Activated CD4-positive, alpha-beta T cell treated with anti-CD3 and anti-CD28 coated beads, Interleukin-2, amount 50 U/mL, for 24 hours (primary cell): ENCODE measurements at regions not wholly inside any gene's neighbourhood (a gene's known extent, or its start where the extent isn't known, plus 50 kb on each side); places are given as distances from the start of the nearest gene placed in this dataset.
"Not testable (repeated sequence)": the region's sequence is repeated elsewhere in the genome, so short reads cannot be mapped to it uniquely, and the experiment has no call there.

Source experiments
- DNase-seq, 2 donors: peaks; one replicate each; pipeline ENCODE4 v3.0.0-alpha.2; 2020; ENCODE audit warnings: low read depth in 1 of 2, low spot score in 1 of 2

DNA sequence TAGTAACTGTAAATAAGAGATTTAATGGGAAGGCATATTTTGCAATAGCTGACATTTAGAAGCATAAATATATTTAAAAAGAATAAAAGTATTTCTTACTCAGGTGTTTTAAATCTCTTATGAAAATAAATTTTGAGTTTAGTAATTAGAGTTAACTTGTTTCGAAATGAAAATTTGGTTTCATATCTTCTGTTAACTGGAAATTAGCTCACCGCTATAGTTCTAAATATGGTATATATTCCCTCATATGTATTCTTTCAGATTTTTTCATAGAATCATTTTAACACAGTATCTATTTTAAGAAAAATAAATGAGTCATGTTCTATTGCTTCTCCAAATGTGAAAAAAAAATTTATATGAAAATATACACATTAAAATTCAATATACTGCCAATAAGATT lies 434.1 kb downstream of the DTWD2 start:
- no peak for DNase-seq

- DNase-seq, result no peak
These were observed 434.7 kb downstream of the DTWD2 start for GRCh38 chr5:118553662-118554061.

DNA sequence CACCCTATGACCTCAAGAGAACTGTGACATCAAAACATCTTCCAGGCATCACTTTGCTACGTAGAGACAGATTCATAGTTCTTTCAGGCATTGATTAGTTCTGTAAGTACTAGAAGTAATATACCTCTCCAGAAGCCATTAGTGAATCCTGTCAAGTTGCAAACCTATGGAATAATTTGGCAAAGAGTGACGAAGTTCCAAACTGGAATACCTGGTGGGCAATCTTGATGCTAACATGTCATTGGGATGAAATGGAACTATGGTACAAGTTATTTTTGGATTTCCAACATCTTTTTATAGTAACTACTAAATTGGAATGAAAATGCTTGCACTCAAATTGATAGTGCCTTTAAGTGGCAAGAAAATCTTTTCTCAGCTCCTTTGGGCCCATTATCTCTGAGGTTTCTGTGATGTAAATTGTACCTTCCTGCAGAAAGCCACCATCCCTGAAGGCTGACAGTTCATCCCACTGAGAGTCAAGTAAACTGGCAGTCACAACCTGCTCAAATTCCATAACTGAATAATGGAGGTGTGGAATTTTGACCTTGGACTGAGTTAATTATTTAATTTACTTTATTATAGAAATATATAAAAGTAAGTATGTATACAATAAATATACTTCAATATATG lies 435.5 kb downstream of the DTWD2 start:
- no peak for DNase-seq

DNA sequence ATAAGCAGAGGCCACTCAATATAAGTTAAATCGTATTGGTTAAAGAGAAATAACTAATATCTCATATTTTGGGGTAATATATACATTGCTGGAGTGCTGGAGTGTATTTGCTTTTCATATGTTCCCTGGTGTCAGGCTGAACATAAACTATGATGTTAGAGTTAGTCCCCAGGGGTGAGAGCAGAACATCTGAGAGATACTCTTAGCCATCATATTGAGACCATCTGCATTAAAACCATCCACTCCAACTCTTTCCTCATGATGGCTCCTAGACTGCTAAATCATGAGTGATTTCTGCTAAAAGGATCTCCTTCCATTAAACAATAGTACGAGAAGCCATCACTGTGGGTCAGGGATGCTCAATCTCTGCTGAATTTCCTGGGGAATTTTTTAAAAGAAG lies 436.2 kb downstream of the DTWD2 start:
- DNase-seq, result no peak

DNA sequence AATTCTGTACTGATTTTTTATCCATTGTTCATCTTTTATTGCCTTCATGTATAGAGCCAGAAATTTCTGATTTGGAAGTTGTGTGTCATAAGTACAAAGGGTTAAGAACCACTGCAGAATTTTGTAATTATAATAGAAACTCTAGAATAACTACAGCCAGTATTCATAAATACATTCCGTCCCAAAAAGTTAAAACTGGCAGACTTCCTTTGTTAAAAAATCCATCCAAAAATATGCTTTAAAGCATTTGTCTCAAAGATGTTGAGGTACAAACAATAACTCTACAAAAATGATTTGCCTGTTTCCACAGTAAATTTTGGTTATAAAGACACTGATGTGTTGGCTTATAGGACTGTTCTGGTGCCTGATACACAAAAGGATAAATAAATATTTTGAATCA lies 436.6 kb downstream of the DTWD2 start:
- no peak for DNase-seq

DNA sequence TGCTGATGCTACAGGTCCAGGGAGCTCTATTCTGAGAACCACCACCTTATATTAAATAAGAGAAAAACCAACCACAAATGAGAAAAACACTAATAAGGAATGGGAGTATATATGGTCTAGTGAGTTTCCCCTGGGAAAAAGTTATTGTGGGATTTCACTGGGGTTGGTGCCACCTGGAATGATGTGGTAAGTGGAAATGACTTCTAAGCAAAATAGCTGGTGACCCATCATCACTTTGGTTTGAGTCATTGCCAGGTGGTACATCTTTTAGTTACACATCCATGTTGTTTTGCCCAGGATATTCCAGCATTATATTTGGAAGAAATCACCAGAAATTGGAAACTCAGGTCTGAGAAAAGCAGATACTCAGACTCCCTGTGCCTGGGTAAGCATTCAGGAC lies 437.3 kb downstream of the DTWD2 start:
- DNase-seq, result no peak

GRCh38 chr5:118548761-118549720 lies 439.3 kb downstream of the DTWD2 start:
- no peak for DNase-seq

DNA sequence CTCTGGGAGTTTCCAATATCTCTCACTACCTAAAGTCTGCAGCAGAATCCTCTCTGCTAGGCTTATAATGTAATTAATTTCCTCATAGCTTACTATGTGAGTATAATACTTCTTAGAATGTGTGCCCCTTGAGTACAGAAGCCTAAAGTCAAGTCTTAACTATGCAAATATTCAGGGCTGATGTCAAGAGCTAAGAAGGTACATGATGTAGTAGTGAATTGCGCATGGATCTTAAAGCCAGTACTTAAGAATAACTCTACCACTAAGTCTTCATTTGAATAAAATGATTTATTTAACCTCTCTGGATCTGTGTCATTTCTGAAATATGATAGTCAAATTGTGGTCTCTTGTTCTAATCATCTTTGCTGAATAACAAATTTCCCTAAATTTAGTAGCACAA lies 442.9 kb downstream of the DTWD2 start:
- no peak for DNase-seq

DNA sequence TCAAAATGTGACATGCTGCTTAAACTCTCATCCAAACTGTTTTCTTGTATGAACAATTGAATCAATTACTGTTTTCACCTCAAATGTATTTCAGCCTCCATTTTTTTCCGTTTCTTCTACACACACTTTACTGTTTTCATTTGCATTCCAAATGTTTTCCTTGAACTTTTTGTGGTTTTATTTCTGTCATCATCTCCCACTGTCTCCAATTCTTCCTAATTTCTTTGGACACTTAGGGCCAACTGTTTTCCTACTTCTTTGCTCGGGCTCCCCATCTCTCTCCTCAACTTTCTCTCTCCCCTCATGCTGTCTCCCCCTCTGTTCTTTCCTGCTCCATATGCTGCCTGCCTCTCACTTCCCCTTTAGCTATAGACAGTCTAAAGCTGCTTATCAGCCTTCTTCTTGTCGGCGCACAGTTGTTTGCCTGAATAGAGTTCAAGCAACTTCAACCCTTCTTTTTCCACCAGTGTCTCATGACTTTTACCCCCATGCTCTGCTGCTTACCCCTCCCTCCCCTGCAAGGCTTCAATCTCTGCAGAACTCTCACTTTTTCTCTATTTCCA lies 443.4 kb downstream of the DTWD2 start:
- DNase-seq, result no peak

GRCh38 chr5:118533923-118534322 lies 454.4 kb downstream of the DTWD2 start:
- DNase-seq, result no peak

- no peak for DNase-seq
These were observed 455.2 kb downstream of the DTWD2 start for GRCh38 chr5:118533156-118533555.

GRCh38 chr5:118531276-118531675 lies 457.1 kb downstream of the DTWD2 start:
- no peak for DNase-seq

DNA sequence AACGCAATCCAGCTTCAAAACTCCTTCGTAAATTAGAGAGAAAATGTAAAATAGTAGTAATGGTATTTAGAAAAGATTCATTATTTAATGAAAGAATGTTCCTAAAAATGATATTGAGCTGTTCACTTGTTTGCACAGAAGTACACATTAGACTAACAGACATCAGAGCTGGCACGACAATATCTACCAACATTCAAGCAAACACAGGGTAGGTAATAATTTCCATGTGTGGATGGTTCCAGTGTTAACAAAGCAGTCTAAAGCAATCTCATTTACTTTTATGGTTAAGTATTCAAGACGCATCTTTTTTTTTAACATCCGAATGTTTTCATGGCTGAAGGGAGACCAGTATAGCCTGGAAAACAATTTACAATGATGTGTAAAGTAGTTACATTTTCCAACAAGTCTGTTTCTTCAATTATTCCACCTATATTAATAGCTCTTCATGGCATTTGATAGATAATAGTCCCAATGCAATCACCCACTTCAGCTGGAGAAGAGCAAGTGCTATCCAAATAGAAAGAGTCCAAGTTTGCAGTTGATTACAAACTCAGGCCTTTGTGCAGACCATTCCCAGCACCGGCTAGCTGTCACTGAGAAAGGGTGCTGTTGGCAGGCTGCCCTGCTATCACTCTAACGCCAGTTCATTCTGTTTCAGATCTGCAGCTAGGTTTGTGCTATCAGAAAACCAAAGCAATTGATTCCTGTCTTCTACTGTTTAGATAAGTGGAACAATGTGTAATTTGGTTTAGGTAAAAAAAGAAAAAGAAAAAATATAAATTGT lies 458.8 kb downstream of the DTWD2 start:
- no peak for DNase-seq

GRCh38 chr5:118522626-118523025 lies 465.7 kb downstream of the DTWD2 start:
- no peak for DNase-seq

GRCh38 chr5:118520771-118521415 lies 467.5 kb downstream of the DTWD2 start:
- DNase-seq, result no peak

GRCh38 chr5:118519466-118519865 lies 468.9 kb downstream of the DTWD2 start:
- DNase-seq, result no peak

GRCh38 chr5:118518720-118519119 lies 469.6 kb downstream of the DTWD2 start:
- DNase-seq, result no peak

DNA sequence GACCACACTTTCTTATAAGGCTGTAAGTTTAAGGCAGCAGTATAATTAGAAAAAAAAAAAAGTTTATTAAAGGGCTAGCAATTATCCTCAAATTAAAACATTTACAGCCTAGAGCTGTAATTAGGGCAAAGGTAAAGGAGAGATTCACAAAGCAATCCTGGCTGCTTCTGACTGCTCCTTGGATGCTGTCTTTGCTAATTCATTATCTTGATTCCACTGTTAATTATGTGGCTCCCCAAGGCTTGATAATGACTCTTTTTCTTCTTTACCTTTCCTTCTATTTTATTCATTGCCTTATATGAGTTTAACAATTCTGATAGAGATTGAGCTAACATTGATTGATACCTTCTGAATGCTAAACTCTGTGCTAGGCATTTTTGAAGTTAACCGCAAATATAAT lies 476.5 kb downstream of the DTWD2 start:
- no peak for DNase-seq

GRCh38 chr5:118506217-118506852 lies 482.0 kb downstream of the DTWD2 start:
- no peak for DNase-seq

DNA sequence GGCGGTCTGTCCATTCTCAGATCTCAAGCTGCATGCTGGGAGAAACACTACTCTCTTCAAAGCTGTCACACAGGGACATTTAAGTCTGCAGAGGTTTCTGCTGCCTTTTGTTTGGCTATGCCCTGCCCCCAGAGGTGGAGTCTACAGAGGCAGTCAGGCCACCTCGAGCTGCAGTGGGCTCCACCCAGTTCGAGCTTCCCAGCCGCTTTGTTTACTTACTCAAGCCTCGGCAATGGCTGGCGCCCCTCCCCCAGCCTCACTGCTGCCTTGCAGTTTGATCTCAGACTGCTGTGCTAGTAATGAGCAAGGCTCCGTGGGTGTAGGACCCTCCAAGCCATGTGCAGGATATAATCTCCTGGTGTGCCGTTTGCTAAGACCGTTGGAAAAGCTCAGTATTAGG lies 486.1 kb downstream of the DTWD2 start:
- DNase-seq, result not testable (repeated sequence)
